Astrocyte (in vitro differentiated cells and primary cell): ENCODE measurements at regions not wholly inside any gene's neighbourhood (a gene's known extent, or its start where the extent isn't known, plus 50 kb on each side); places are given as distances from the start of the nearest gene placed in this dataset.

Experiments
- EZH2 ChIP-seq: IDR thresholded peaks from 2 replicates; pipeline ENCODE4 v1.6.1; 2012; ENCODE audit warnings: mild to moderate bottlenecking, low read length, inconsistent platforms; ENCODE audit not compliant: insufficient read depth
- TF ChIP-seq, protein P1 (sequence below): IDR thresholded peaks from 2 replicates; pipeline ENCODE4 v1.5.1; 2011; ENCODE audit warnings: low read depth, mild to moderate bottlenecking, inconsistent platforms, low read length, moderate library complexity; ENCODE audit not compliant: insufficient read depth

DNA sequence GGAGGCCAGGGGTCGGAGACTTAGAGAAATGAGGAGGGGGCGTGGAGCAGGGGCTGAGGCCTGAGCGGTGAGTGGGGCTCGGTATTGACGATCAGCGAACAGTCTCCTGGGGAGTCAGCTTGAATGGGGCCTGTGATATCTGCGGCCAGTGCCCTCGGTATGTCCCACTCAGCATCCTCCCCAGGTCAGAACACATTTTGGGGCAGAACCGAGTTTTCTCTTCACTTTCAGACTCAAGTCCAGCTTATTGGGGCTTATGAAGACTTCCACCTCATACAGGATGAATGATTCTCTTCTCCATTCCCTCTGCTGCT, 82.6 kb downstream of the RRM2 start:
- TF ChIP-seq, protein P1, sequence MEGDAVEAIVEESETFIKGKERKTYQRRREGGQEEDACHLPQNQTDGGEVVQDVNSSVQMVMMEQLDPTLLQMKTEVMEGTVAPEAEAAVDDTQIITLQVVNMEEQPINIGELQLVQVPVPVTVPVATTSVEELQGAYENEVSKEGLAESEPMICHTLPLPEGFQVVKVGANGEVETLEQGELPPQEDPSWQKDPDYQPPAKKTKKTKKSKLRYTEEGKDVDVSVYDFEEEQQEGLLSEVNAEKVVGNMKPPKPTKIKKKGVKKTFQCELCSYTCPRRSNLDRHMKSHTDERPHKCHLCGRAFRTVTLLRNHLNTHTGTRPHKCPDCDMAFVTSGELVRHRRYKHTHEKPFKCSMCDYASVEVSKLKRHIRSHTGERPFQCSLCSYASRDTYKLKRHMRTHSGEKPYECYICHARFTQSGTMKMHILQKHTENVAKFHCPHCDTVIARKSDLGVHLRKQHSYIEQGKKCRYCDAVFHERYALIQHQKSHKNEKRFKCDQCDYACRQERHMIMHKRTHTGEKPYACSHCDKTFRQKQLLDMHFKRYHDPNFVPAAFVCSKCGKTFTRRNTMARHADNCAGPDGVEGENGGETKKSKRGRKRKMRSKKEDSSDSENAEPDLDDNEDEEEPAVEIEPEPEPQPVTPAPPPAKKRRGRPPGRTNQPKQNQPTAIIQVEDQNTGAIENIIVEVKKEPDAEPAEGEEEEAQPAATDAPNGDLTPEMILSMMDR, result no peak
- TF ChIP-seq EZH2, result no peak
